Ovary (tissue), 7 donors: ENCODE measurements at regions not wholly inside any gene's neighbourhood (a gene's known extent, or its start where the extent isn't known, plus 50 kb on each side); places are given as distances from the start of the nearest gene placed in this dataset.
"Not testable (repeated sequence)": the region's sequence is repeated elsewhere in the genome, so short reads cannot be mapped to it uniquely, and the experiment has no call there.

Source experiments
- DNase-seq, 5 donors: peaks; one replicate each; pipeline ENCODE4 v3.0.0-alpha.2; 2019 to 2020
- H3K27ac ChIP-seq, 2 donors: fragments of 200-600 bp; one replicate each; pipeline versions ENCODE4 v1.5.1 to v1.8.0; 2019 to 2022
- H3K27me3 ChIP-seq: fragments of 200-600 bp; one replicate; pipeline ENCODE4 v1.8.0; 2022
- H3K36me3 ChIP-seq: fragments of 200-600 bp; sonication (generic); one replicate; pipeline ENCODE4 v1.5.1; 2019
- H3K4me1 ChIP-seq: one replicate; pipeline ENCODE4 v1.8.1; 2013; ENCODE audit warnings: mild to moderate bottlenecking, moderate library complexity; ENCODE audit not compliant: insufficient read depth
- H3K4me3 ChIP-seq: fragments of 200-600 bp; sonication (generic); one replicate; pipeline ENCODE4 v1.5.1; 2017
- H3K9me3 ChIP-seq, 2 donors: fragments of 200-600 bp in 1 of 2; sonication (generic) in 1 of 2; one replicate each; pipeline versions ENCODE4 v1.5.1 to v1.8.1; 2013 to 2019; ENCODE audit warnings: mild to moderate bottlenecking in 1 of 2, moderate library complexity in 1 of 2
- EP300 ChIP-seq: sonication (generic); formaldehyde crosslinking; IDR thresholded peaks from one replicate; pipeline ENCODE4 v1.6.1; 2017; ENCODE audit warnings: antibody characterized with exemption
- POLR2A ChIP-seq: fragments of 450-650 bp; IDR thresholded peaks from one replicate; pipeline ENCODE4 v1.6.1; 2017; ENCODE audit warnings: antibody characterized with exemption, mild to moderate bottlenecking, moderate library complexity
- WGBS, 3 donors: extraction: QIAGEN DNeasy Blood & Tissue Kit in 1 of 3; methylation state at CpG; one replicate each; pipeline versions ENCODE4 v1.1.5 to v1.1.7; 2013 to 2017; 5-methylcytosine and 5-hydroxymethylcytosine counted together
- intact Hi-C, 4 donors: fragments of 100-400 bp; cut with DNase I; formaldehyde crosslinking; loops; one replicate each; pipeline versions ENCODE4 v1.11.0 to v1.15.1; 2022 to 2023
- TF ChIP-seq, protein P1 (sequence below), 3 donors: fragments of 450-650 bp in 2 of 3; fragments of 200-600 bp in 1 of 3; IDR thresholded peaks; one replicate each; pipeline versions ENCODE4 v1.5.1 to v1.8.0; 2016 to 2022; ENCODE audit warnings: antibody characterized with exemption in 3 of 3, mild to moderate bottlenecking in 1 of 3
- donor health status: DM: no; HTN: no; CAD: no; lungs with moderate emphysema.
- donor health status: DM: no; HTN: no; CAD: no.
- donor health status: Bipolar disorder and iron deficiency.
- donor health status: DM: no; HTN: no; CAD: no.
- donor health status: DM: yes; HTN: yes; CAD: no.

DNA sequence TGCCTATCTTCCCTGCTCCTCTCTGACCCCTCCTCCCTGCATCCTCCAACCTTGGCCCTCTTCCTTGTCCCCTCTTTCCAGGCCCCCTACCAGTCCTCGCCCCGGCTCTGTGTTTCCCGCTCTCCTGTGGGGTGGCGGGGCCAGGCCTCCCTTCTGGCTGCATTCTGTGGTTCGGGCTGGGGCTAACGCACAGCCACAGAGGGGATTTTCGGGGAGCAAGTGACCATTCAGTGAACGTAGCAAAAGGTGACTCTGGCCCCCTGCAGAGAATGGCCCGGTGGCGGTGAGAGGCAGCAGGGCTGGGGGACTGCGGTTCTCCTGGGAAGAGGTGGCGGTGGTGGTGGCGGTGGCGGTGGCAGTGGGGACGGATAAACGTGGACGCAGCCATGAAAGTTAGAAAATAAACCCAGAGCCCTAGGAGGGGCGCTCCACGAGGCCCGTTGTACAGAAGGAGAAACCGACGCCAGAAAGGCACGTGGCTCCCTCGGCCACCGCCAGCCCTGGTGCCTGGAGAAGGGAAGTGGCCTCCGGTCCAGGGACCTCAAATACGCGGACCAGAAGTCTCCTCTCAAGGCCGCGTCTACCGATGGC is 269.6 kb downstream of the ADGRD1 start:
- peaks cover 2% of the 10 kb centered on the region for H3K4me1 ChIP-seq
- no peaks in the 10 kb centered on the region for H3K9me3 ChIP-seq
- DNase-seq, result no peak
- no peak overlapping the region for H3K4me3 ChIP-seq
- no peak overlapping the region for H3K27ac ChIP-seq
- 90 to 93% (median 92%) methylated on average over 31 of the region's 31 CpGs for WGBS, 3 donors
- TF ChIP-seq, protein P1, sequence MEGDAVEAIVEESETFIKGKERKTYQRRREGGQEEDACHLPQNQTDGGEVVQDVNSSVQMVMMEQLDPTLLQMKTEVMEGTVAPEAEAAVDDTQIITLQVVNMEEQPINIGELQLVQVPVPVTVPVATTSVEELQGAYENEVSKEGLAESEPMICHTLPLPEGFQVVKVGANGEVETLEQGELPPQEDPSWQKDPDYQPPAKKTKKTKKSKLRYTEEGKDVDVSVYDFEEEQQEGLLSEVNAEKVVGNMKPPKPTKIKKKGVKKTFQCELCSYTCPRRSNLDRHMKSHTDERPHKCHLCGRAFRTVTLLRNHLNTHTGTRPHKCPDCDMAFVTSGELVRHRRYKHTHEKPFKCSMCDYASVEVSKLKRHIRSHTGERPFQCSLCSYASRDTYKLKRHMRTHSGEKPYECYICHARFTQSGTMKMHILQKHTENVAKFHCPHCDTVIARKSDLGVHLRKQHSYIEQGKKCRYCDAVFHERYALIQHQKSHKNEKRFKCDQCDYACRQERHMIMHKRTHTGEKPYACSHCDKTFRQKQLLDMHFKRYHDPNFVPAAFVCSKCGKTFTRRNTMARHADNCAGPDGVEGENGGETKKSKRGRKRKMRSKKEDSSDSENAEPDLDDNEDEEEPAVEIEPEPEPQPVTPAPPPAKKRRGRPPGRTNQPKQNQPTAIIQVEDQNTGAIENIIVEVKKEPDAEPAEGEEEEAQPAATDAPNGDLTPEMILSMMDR (IDR thresholded peaks at IDR 0.05), result no peak
- no peak for TF ChIP-seq EP300
- TF ChIP-seq POLR2A, result no peak
- no peaks in the 10 kb centered on the region for H3K27me3 ChIP-seq
- H3K36me3 ChIP-seq, result no peaks in the 10 kb centered on the region
- intact Hi-C loops, result no loop called here

GRCh38 chr12:131223791-131224225 is 270.1 kb downstream of the ADGRD1 start:
- no peak for TF ChIP-seq POLR2A
- peaks cover 2% of the 10 kb centered on the region for H3K4me1 ChIP-seq
- no peaks in the 10 kb centered on the region for H3K27me3 ChIP-seq
- H3K36me3 ChIP-seq, result no peaks in the 10 kb centered on the region
- no peak overlapping the region for H3K4me3 ChIP-seq
- no peak for DNase-seq
- 75 to 81% (median 79%) methylated on average over 13 of the region's 13 CpGs for WGBS, 3 donors
- no peak overlapping the region for H3K27ac ChIP-seq
- intact Hi-C loops, result no loop called here
- no peaks in the 10 kb centered on the region for H3K9me3 ChIP-seq

DNA sequence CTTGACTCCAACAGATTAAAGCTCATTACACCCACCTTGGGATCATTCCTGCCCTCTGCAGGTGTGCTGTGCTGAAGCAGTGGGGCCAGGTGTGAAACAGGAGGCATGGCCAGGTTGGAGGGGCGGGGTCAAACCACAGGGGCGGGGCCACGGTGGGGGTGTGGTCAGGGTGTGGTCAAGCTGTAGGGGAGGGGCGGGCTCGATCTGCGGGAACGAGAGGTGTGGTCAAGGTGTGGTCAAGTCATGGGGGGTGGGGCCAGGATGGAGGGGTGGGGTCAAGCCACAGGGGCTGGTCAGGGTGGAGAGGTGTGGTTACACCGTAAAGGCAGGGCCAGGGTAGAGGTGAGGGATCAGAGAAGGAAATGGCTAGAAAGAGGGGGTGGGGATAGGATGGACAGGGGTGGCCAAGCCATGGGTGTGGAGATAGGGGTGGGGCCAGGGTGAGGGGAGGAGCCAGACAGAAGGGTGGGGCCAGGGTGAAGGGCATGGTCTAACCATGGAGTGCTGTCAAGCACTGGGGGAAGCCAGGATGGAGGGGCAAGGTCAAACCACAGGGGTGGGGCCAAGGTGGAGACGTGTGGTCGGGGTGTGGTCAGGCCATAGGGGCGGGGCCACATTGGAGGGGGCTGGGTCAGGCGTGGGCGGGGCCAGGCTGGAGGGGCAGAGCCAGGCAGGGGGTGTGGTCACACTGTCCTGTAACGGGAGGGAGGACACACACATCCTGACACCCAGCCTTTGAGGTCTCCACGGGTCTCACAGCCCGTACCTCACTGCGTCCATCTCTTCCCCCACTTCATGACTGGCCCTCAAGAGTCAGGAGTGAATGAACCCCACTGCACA is 270.7 kb downstream of the ADGRD1 start:
- not testable (repeated sequence) for H3K27ac ChIP-seq, DNase-seq, H3K4me3 ChIP-seq, H3K4me1 ChIP-seq, H3K36me3 ChIP-seq, H3K9me3 ChIP-seq, H3K27me3 ChIP-seq
- 56 to 82% (median 70%) methylated on average over 8 to 11 of the region's 17 CpGs for WGBS, 3 donors
- intact Hi-C loops, result loop anchor here in 1 of 4 donors (5.0 kb wide), 1 partner anchor 213 kb away; no protein-coding TSS in a partner anchor

- H3K27ac ChIP-seq, H3K4me1 ChIP-seq, H3K4me3 ChIP-seq, H3K9me3 ChIP-seq, H3K36me3 ChIP-seq, DNase-seq, H3K27me3 ChIP-seq: not testable (repeated sequence)
- 73 to 84% methylated on average over 6 to 10 of the region's 12 CpGs; no CpG with 5 or more reads in 1 of the 3 donors for WGBS, 3 donors
- intact Hi-C loops, result loop anchor here in 1 of 4 donors (5.0 kb wide), 1 partner anchor 212 kb away; no protein-coding TSS in a partner anchor
These were observed 271.3 kb downstream of the ADGRD1 start for GRCh38 chr12:131225066-131225380.

GRCh38 chr12:131226345-131227265 is 272.9 kb downstream of the ADGRD1 start:
- Histone ChIP-seq H3K4me3 (no peak overlapping the region), H3K27me3 (no peaks in the 10 kb centered on the region), H3K9me3 (no peaks in the 10 kb centered on the region), H3K27ac (no peak overlapping the region), H3K36me3 (no peaks in the 10 kb centered on the region), H3K4me1 (peaks cover 2% of the 10 kb centered on the region)
- DNase-seq, result no peak
- intact Hi-C loops, result loop anchor here in 1 of 4 donors (5.0 kb wide), 1 partner anchor 211 kb away; no protein-coding TSS in a partner anchor
- 63 to 68% (median 64%) methylated on average over 10 to 12 of the region's 12 CpGs for WGBS, 3 donors
- TF ChIP-seq EP300 (no peak), POLR2A (no peak)
- TF ChIP-seq, protein P1 (IDR thresholded peaks at IDR 0.05), result no peak

GRCh38 chr12:131227641-131228040 is 273.9 kb downstream of the ADGRD1 start:
- H3K4me3 ChIP-seq, H3K27ac ChIP-seq, H3K27me3 ChIP-seq, H3K4me1 ChIP-seq, H3K36me3 ChIP-seq, H3K9me3 ChIP-seq: not testable (repeated sequence)
- peak in 1 of 5 donors; percentile 18 for DNase-seq
- intact Hi-C loops, result loop anchor here in 1 of 4 donors (5.0 kb wide), 1 partner anchor 210 kb away; no protein-coding TSS in a partner anchor
- WGBS, 3 donors, result 95 to 98% (median 96%) methylated on average over 15 to 22 of the region's 22 CpGs

GRCh38 chr12:131229079-131229425 is 275.3 kb downstream of the ADGRD1 start:
- H3K27me3 ChIP-seq, H3K27ac ChIP-seq, DNase-seq, H3K9me3 ChIP-seq, H3K4me3 ChIP-seq, H3K4me1 ChIP-seq, H3K36me3 ChIP-seq: not testable (repeated sequence)
- 67 to 88% (median 83%) methylated on average over 3 to 7 of the region's 7 CpGs for WGBS, 3 donors
- intact Hi-C loops, result loop anchor here in 1 of 4 donors (5.0 kb wide), 1 partner anchor 208 kb away; no protein-coding TSS in a partner anchor
